HG02938 (cell line): ENCODE measurements at regions not wholly inside any gene's neighbourhood (a gene's known extent, or its start where the extent isn't known, plus 50 kb on each side); places are given as distances from the start of the nearest gene placed in this dataset.
A peak's percentile ranks its signal among the peaks of the same experiment; 100 is the strongest.

Source experiments
- ATAC-seq: cut with Tn5 transposase; IDR thresholded peaks from one replicate; pipeline ENCODE4 v1.9.1; 2021; ENCODE audit warnings: mild to moderate bottlenecking, moderate library complexity; ENCODE audit not compliant: unreplicated experiment

DNA sequence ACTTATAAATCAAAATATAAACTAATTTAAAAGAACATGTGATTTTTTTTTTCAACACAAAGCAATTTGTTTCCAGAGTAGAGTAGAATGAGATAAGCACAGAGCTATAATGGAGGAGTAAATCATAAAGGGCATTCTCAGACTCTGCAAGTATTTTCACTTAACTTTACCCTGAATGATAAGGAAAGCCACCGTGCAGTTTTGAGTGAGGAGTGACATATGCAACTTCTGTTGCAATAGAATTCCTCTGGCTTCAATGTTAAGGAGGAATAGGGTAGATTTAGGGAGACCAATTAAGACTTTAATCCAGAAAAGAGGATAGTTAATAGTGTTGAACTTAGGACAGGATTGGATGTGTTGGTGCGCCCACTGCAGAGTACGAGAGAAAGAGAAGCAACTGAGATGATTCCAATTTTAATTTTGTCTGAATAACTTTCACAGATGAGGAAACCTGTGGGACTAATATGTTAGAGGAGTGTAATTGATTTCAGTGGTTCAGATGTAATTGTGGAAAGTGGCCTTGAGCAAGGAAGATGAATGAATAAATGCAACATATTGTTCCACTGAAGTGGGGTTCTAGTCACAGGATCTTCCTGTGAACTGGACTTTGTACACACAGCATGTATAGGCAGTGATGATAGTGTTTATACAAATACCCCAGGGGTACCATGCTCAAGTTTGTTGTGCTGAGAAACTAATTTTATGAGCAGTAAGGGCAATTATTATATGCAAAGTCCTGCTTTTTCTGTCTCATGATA lies 255.5 kb upstream of the ANO3 start:
- ATAC-seq = no peak

DNA sequence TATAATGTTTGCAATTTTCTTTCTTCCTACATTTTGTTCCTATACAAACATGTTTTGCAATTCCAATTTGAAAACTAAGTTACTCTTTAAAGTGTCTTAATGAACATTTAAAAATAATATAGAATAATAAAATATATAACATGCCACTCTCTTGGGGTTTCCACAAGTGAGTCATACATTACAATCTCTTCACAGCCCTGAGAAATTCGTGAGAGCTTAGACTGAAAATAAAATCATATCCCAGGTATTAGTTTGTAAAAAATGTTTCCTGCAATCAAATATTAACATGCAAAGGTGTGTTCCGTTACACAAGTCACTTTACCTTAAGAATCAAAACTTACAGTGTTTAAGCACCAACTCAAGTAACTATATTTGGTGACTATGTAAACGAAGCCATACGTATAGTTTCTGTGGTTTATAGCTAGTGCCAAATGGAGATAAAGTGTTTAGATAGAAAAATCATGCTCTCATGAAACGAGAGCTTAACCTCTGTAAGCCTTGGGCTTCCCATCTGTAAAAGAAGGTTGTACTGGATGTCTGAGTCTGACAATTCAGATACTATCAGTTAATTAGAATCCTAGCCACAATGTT lies 253.6 kb upstream of the ANO3 start:
- peak; percentile 90 for ATAC-seq

- ATAC-seq = no peak
Measured at GRCh38 chr11:26084313-26084712, 247.6 kb upstream of the ANO3 start.

DNA sequence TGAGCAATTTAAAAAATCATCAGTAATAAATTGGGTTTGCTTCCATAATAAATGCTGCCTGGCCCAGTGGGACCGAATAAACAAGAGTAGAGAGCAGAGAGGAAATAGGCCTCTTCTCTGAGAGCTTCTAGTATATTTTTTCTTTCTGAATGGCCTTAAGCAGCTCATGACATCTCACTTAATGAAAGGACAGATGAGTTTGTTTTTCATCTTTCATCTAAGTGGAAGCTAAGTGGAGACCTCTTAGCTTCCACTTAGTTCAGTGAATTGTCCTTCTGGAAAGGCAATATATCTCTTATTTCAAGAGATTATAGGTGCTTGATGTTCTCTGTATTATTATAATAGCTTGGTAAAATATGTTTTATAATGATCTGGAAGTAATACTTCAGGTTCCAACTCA lies 245.9 kb upstream of the ANO3 start:
- ATAC-seq = no peak

DNA sequence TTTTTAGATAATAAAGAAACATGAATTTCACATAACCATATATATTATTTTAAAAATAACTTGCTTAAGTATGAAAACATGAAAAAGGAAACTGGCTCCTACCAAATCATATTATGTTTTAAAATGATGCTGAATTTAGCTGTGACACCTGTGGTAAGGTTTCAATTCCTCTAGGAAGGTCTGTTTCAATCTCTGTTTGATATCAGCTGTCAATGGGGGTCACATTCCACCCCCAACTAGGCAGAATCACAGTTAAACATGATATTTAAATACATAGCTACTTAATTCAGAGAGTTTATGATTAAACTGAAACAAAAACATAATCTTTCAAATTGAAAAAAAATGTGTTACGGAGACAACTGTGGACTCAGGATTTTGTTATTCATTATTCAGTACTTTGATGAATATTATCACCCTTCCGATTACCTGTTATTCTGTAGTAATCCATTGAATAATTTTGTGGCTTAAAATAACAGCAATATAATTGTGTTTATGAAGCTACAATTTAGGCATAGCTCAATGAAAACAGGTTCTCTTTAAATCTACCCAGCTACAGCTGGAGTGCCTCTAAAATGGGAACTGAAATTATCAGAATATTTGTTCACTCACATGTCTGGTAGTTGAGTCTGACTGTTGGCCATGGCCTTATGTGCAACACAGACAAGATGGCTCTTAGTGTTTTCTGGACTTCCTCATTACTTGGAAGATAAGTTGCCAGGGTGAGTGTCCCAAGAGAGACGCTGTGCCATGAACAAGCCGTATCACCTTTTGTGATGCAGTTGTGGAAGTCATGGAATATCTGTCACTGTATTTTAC lies 244.6 kb upstream of the ANO3 start:
- ATAC-seq = peak; percentile 97

DNA sequence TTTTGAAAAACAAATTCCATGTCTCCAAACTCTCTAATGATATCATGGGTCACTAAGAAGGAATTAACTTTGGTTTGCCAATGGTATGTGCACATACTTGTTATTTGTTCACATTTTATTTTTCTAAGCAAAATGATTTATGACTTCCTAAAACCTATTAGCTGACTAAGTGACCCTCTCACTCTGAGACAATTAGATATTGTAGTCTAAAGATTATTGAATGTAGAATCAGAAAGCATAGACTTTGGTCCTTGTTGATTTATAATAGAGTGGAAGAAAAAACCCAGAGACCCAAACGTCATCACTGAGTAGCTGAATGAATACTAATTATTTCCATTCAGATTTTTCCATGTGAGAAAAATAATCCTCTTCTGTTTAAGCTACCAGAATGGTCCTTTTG lies 243.5 kb upstream of the ANO3 start:
- no peak for ATAC-seq

DNA sequence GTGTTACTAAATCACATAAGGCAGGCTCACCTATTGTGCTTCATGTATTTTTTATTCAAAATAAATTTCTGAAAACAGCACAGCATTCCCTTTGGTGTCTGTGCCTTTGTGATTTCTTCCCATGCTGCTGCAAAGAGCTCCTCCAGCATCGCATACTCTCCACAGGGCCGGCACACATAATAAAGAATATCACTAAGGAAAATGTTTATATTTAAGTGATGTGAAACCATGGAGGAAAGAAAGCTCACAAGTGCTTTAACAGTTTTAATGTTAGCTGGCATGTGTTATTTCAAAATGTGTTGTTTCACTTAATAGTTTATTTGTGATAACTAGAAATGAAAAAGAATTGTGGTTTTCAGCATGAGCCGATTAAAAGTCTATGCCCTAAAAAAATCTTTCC lies 241.3 kb upstream of the ANO3 start:
- ATAC-seq = no peak

- ATAC-seq = no peak
Measured at GRCh38 chr11:26093206-26093605, 238.7 kb upstream of the ANO3 start.

- no peak for ATAC-seq
Measured at GRCh38 chr11:26095340-26095739, 236.6 kb upstream of the ANO3 start.

DNA sequence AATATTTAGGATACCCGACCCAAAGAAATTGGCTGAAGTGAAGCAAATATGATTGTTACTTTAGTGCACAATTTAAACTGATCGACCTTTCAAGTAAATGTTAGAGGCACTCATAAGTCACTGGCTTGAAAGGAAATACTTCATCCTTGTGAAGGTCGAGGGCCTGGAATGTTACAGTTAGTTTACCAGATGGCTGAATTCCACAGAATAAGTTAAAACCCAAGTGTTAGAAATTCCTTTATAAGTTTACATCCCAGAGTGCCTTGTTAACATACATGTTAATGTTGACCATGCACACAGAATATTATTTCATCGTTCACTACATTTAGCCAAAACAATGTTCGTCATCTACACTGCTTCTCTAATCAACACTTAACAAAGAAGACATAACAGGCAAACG lies 235.5 kb upstream of the ANO3 start:
- ATAC-seq = no peak

GRCh38 chr11:26102325-26102724 lies 229.6 kb upstream of the ANO3 start:
- no peak for ATAC-seq

DNA sequence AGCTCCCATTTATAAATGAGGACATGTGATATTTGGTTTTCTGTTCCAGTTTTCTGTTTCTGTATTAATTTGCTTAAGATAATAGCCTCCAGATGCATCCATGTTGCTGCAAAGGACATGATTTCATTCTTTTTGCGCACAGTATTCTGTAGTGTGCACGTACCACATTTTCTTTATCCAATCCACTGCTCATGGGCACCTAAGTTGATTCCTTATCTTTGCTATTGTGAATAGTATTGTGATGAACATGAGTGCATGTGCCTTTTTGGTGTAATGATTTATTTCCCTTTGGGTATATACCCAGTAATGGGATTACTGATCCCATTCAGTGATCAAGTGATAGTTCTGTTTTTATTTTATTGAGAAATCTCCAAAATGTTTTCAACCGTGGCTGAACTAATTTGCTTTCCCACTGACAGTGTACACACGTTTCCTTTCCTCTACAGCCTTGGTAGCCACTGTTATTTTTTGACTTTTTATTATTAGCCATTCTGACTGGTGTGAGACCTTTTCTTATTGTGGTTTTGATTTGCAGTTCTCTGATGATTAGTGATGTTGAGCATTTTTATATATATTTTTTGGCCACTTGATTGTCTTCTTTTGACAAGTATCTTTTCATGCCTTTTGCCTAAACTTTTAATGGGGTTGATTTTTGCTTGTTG lies 226.0 kb upstream of the ANO3 start:
- ATAC-seq = no peak

- ATAC-seq = no peak
Measured at GRCh38 chr11:26106726-26107125, 225.2 kb upstream of the ANO3 start.

DNA sequence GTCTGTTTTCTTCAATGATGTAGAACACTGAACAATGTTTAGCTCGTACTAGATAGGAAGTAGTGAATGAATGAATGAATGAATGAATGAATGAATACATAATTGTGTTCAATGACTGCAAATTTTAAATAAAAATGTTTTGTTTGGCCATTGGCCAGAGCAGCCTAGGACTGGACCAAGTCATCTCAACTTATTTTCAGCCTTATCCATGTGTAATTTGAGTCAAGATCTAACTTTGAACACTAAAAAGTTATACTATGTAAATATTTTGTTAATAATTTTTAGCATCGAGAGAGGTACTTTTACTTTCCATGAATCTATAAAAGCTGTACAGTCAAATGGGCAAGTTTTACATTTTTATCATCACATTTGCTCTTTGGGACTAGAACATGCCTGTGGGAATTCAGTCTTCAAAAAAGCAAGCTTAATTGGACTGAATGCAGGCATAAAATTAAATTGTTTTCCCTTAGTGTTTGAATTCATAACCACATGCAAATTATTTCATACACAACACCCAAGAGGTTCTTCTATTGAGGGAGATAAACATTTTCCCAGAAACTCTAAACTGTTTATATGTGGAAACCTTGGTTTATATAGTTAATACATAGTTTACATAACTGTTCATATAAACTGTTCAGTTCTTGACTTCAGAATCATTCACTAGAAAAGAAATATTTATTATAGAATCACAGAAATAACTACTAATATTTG lies 222.1 kb upstream of the ANO3 start:
- ATAC-seq = no peak

DNA sequence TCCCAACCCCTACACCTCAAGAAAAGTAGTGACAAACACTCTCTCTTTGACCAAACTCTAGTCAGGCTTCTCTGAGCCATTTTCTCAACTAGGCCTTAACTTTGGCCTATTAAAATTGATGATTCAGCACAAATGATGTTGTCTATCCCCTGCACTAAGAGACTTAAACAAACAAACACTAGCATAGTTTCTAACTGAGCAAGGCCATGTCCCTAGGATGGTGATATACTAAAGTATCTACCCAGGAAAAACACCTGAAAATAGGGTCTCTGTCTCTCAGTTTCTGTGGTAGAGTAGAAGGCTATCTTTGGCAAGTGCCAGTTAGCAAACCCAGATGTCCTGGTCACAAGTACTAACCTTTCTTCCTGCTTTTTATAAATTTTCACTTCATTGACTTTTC lies 219.7 kb upstream of the ANO3 start:
- no peak for ATAC-seq

DNA sequence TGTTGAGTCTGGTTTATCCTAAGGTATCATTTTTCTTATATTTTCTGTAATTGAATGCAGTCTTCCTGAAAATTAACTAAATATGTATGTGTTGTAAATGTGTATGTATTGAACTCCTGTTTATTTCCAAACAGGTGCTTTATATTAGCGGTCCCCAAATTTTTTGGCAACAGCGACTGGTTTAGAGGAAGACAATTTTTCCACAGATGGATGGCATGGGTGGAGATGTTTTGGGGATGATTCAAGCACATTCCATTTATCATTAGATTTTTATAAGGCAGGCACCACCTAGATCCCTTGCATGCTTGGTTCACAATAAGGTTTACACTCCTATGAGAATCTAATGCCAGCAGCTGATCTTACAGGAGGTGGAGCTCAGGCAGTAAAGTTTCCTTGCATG lies 210.5 kb upstream of the ANO3 start:
- ATAC-seq = no peak

DNA sequence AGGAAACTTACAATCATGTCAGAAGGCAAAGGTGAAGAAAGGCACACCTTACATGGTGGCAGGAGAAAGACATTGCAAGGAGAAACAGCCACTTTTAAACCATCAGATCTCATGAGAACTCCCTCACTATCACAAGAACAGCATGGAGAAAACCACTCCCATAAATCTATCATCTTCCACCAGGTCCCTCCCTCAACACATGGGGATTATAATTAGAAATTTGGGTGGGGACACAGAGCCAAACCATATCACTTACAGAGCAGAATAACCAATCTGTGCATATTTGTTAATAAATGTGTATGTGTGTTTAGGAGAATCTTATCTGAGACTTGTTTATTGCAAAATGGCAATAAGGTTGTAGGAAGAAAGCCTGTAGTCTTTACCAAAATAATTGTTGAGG lies 205.2 kb upstream of the ANO3 start:
- no peak for ATAC-seq

GRCh38 chr11:26127336-26127735 lies 204.6 kb upstream of the ANO3 start:
- ATAC-seq = no peak

DNA sequence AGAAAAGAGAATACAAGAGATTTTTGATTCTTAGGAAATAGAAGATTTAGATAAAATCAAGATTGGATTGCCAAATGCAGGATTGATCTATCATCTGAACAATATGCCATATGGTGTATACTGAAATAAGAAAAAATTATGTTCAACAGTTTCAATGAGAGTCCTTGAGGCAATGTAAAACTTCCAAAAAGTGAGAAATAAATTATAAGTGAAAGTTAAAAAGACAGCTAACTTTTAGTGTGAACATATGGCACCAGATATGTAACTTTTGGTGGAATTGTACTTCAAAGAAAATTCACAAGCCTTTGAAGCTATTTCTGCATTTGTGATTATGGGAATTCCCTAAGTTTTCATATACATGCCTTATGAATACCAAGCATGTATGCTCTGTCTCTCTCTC lies 200.5 kb upstream of the ANO3 start:
- no peak for ATAC-seq

- ATAC-seq = no peak
Measured at GRCh38 chr11:26134053-26134452, 197.9 kb upstream of the ANO3 start.
